ENCODE measurements at regions not wholly inside any gene's neighbourhood (a gene's known extent, or its start where the extent isn't known, plus 50 kb on each side); places are given as distances from the start of the nearest gene placed in this dataset.

- TF ChIP-seq YY1 (IDR thresholded peaks at IDR 0.05; ENCODE audit: insufficient read depth, insufficient read length) (no peak), ZNF274 (IDR thresholded peaks at IDR 0.05; ENCODE audit: low read depth, low read length) (no peak), SUZ12 (IDR thresholded peaks at IDR 0.05; ENCODE audit: extremely low read depth, insufficient read depth, insufficient read length) (no peak)
- Histone ChIP-seq H3K4me3 (ENCODE audit: insufficient read length, low read depth) (no peak overlapping the region), H3K9ac (ENCODE audit: insufficient read length, low read depth) (no peak overlapping the region), H3K4me1 (ENCODE audit: insufficient read depth, insufficient read length) (no peaks in the 10 kb centered on the region), H3K9me3 (ENCODE audit: insufficient read depth, low read length) (no peaks in the 10 kb centered on the region), H3K36me3 (ENCODE audit: insufficient read depth, insufficient read length, low read length) (no peaks in the 10 kb centered on the region), H3K27me3 (ENCODE audit: insufficient read depth, insufficient read length) (no peaks in the 10 kb centered on the region)
- DNase-seq (ENCODE audit: low read depth, low spot score), result no peak
Measured at GRCh38 chr3:132872711-132873110, 150.5 kb upstream of the NPHP3 start.

GRCh38 chr3:132871956-132872355 lies 149.7 kb upstream of the NPHP3 start:
- Histone ChIP-seq H3K36me3 (ENCODE audit: insufficient read depth, insufficient read length, low read length) (no peaks in the 10 kb centered on the region), H3K9ac (ENCODE audit: insufficient read length, low read depth) (no peak overlapping the region), H3K4me1 (ENCODE audit: insufficient read depth, insufficient read length) (no peaks in the 10 kb centered on the region), H3K27me3 (ENCODE audit: insufficient read depth, insufficient read length) (no peaks in the 10 kb centered on the region), H3K9me3 (ENCODE audit: insufficient read depth, low read length) (no peaks in the 10 kb centered on the region), H3K4me3 (ENCODE audit: insufficient read length, low read depth) (no peak overlapping the region)
- DNase-seq (ENCODE audit: low read depth, low spot score), result no peak
- TF ChIP-seq SUZ12 (IDR thresholded peaks at IDR 0.05; ENCODE audit: extremely low read depth, insufficient read depth, insufficient read length), result no peak
- no peak for TF ChIP-seq ZNF274 (IDR thresholded peaks at IDR 0.05; ENCODE audit: low read depth, low read length)
- TF ChIP-seq YY1 (IDR thresholded peaks at IDR 0.05; ENCODE audit: insufficient read depth, insufficient read length), result no peak

GRCh38 chr3:132870541-132870940 lies 148.3 kb upstream of the NPHP3 start:
- Histone ChIP-seq H3K36me3 (ENCODE audit: insufficient read depth, insufficient read length, low read length) (no peaks in the 10 kb centered on the region), H3K9ac (ENCODE audit: insufficient read length, low read depth) (no peak overlapping the region), H3K9me3 (ENCODE audit: insufficient read depth, low read length) (no peaks in the 10 kb centered on the region), H3K4me3 (ENCODE audit: insufficient read length, low read depth) (no peak overlapping the region), H3K4me1 (ENCODE audit: insufficient read depth, insufficient read length) (no peaks in the 10 kb centered on the region), H3K27me3 (ENCODE audit: insufficient read depth, insufficient read length) (no peaks in the 10 kb centered on the region)
- no peak for DNase-seq (ENCODE audit: low read depth, low spot score)
- TF ChIP-seq ZNF274 (IDR thresholded peaks at IDR 0.05; ENCODE audit: low read depth, low read length), result no peak
- no peak for TF ChIP-seq SUZ12 (IDR thresholded peaks at IDR 0.05; ENCODE audit: extremely low read depth, insufficient read depth, insufficient read length)
- no peak for TF ChIP-seq YY1 (IDR thresholded peaks at IDR 0.05; ENCODE audit: insufficient read depth, insufficient read length)

- no peak overlapping the region for H3K4me3 ChIP-seq (ENCODE audit: insufficient read length, low read depth)
- no peaks in the 10 kb centered on the region for H3K9me3 ChIP-seq (ENCODE audit: insufficient read depth, low read length)
- H3K4me1 ChIP-seq (ENCODE audit: insufficient read depth, insufficient read length), result no peaks in the 10 kb centered on the region
- H3K9ac ChIP-seq (ENCODE audit: insufficient read length, low read depth), result no peak overlapping the region
- H3K27me3 ChIP-seq (ENCODE audit: insufficient read depth, insufficient read length), result no peaks in the 10 kb centered on the region
- H3K36me3 ChIP-seq (ENCODE audit: insufficient read depth, insufficient read length, low read length), result no peaks in the 10 kb centered on the region
- no peak for DNase-seq (ENCODE audit: low read depth, low spot score)
- TF ChIP-seq ZNF274 (IDR thresholded peaks at IDR 0.05; ENCODE audit: low read depth, low read length) (no peak), YY1 (IDR thresholded peaks at IDR 0.05; ENCODE audit: insufficient read depth, insufficient read length) (no peak), SUZ12 (IDR thresholded peaks at IDR 0.05; ENCODE audit: extremely low read depth, insufficient read depth, insufficient read length) (no peak)
Measured at GRCh38 chr3:132867956-132868355, 145.7 kb upstream of the NPHP3 start.

- H3K4me3 ChIP-seq (ENCODE audit: insufficient read length, low read depth), result no peak overlapping the region
- no peak for DNase-seq (ENCODE audit: low read depth, low spot score)
- H3K9me3 ChIP-seq (ENCODE audit: insufficient read depth, low read length), result no peaks in the 10 kb centered on the region
- H3K4me1 ChIP-seq (ENCODE audit: insufficient read depth, insufficient read length), result no peaks in the 10 kb centered on the region
- no peaks in the 10 kb centered on the region for H3K36me3 ChIP-seq (ENCODE audit: insufficient read depth, insufficient read length, low read length)
- H3K27me3 ChIP-seq (ENCODE audit: insufficient read depth, insufficient read length), result no peaks in the 10 kb centered on the region
- TF ChIP-seq SUZ12 (IDR thresholded peaks at IDR 0.05; ENCODE audit: extremely low read depth, insufficient read depth, insufficient read length), result no peak
- TF ChIP-seq ZNF274 (IDR thresholded peaks at IDR 0.05; ENCODE audit: low read depth, low read length), result no peak
- TF ChIP-seq YY1 (IDR thresholded peaks at IDR 0.05; ENCODE audit: insufficient read depth, insufficient read length), result no peak
- H3K9ac ChIP-seq (ENCODE audit: insufficient read length, low read depth), result no peak overlapping the region
Measured at GRCh38 chr3:132867526-132867925, 145.3 kb upstream of the NPHP3 start.

- no peak for DNase-seq (ENCODE audit: low read depth, low spot score)
- Histone ChIP-seq H3K4me3 (ENCODE audit: insufficient read length, low read depth) (no peak overlapping the region), H3K36me3 (ENCODE audit: insufficient read depth, insufficient read length, low read length) (no peaks in the 10 kb centered on the region), H3K9ac (ENCODE audit: insufficient read length, low read depth) (no peak overlapping the region), H3K9me3 (ENCODE audit: insufficient read depth, low read length) (no peaks in the 10 kb centered on the region), H3K27me3 (ENCODE audit: insufficient read depth, insufficient read length) (no peaks in the 10 kb centered on the region), H3K4me1 (ENCODE audit: insufficient read depth, insufficient read length) (no peaks in the 10 kb centered on the region)
- TF ChIP-seq YY1 (IDR thresholded peaks at IDR 0.05; ENCODE audit: insufficient read depth, insufficient read length), result no peak
- no peak for TF ChIP-seq SUZ12 (IDR thresholded peaks at IDR 0.05; ENCODE audit: extremely low read depth, insufficient read depth, insufficient read length)
- TF ChIP-seq ZNF274 (IDR thresholded peaks at IDR 0.05; ENCODE audit: low read depth, low read length), result no peak
Measured at GRCh38 chr3:132857317-132857716, 135.1 kb upstream of the NPHP3 start.

- H3K4me3 ChIP-seq (ENCODE audit: insufficient read length, low read depth), result no peak overlapping the region
Measured at GRCh38 chr3:132854856-132855535, 132.8 kb upstream of the NPHP3 start.

More at GRCh38 chr3:132854856-132855535, 132.8 kb upstream of the NPHP3 start:
- no peak overlapping the region for H3K9ac ChIP-seq (ENCODE audit: insufficient read length, low read depth)
- DNase-seq (ENCODE audit: low read depth, low spot score), result no peak
- no peaks in the 10 kb centered on the region; the same call in 1 of the 2 replicates for H3K9me3 ChIP-seq (ENCODE audit: insufficient read depth, low read length)
- no peaks in the 10 kb centered on the region for H3K4me1 ChIP-seq (ENCODE audit: insufficient read depth, insufficient read length)
- TF ChIP-seq YY1 (IDR thresholded peaks at IDR 0.05; ENCODE audit: insufficient read depth, insufficient read length), result no peak
- TF ChIP-seq SUZ12 (IDR thresholded peaks at IDR 0.05; ENCODE audit: extremely low read depth, insufficient read depth, insufficient read length), result no peak
- TF ChIP-seq ZNF274 (IDR thresholded peaks at IDR 0.05; ENCODE audit: low read depth, low read length), result no peak
- H3K36me3 ChIP-seq (ENCODE audit: insufficient read depth, insufficient read length, low read length), result no peaks in the 10 kb centered on the region
- H3K27me3 ChIP-seq (ENCODE audit: insufficient read depth, insufficient read length), result no peaks in the 10 kb centered on the region

All from NT2/D1 (cell line).